Activated naive CD4-positive, alpha-beta T cell treated with anti-CD3 and anti-CD28 coated beads for 36 hours (primary cell): ENCODE measurements at regions not wholly inside any gene's neighbourhood (a gene's known extent, or its start where the extent isn't known, plus 50 kb on each side); places are given as distances from the start of the nearest gene placed in this dataset.
"Not testable (repeated sequence)": the region's sequence is repeated elsewhere in the genome, so short reads cannot be mapped to it uniquely, and the experiment has no call there.

Experiments
- CTCF ChIA-PET: fragments of 350-600 bp; sonication (Branson Sonifier 250); formaldehyde crosslinking; loops from one replicate; lab custom pipeline; 2021; ENCODE audit warnings: antibody characterized with exemption; lab: Charles Lee
- DNase-seq: peaks from one replicate; pipeline ENCODE4 v3.0.0-alpha.2; 2020
- H3K27ac Mint-ChIP-seq: one replicate; pipeline ENCODE4 v1.8.0; 2021; ENCODE audit warnings: mild to moderate bottlenecking, mixed read lengths
- H3K27me3 Mint-ChIP-seq: one replicate; pipeline ENCODE4 v1.8.0; 2021; ENCODE audit warnings: low read depth, mixed read lengths
- H3K36me3 Mint-ChIP-seq: one replicate; pipeline ENCODE4 v1.8.0; 2021; ENCODE audit warnings: low read depth, mixed read lengths
- H3K4me1 Mint-ChIP-seq: one replicate; pipeline ENCODE4 v1.8.0; 2021; ENCODE audit warnings: low read depth, mixed read lengths
- H3K4me3 Mint-ChIP-seq: one replicate; pipeline ENCODE4 v1.8.0; 2021; ENCODE audit warnings: mild to moderate bottlenecking, moderate library complexity, mixed read lengths
- H3K9me3 Mint-ChIP-seq: one replicate; pipeline ENCODE4 v1.8.0; 2021; ENCODE audit warnings: mixed read lengths
- intact Hi-C: fragments of 100-400 bp; cut with micrococcal nuclease; formaldehyde crosslinking; loops from one replicate; pipeline ENCODE4 v1.15.1; 2023

- H3K27me3 Mint-ChIP-seq, intact Hi-C loops, DNase-seq, H3K4me3 Mint-ChIP-seq, CTCF ChIA-PET, H3K27ac Mint-ChIP-seq, H3K9me3 Mint-ChIP-seq, H3K4me1 Mint-ChIP-seq, H3K36me3 Mint-ChIP-seq: not testable (repeated sequence)
These were observed 64.2 kb upstream of the RBM24 start for GRCh38 chr6:17216972-17217371.

DNA sequence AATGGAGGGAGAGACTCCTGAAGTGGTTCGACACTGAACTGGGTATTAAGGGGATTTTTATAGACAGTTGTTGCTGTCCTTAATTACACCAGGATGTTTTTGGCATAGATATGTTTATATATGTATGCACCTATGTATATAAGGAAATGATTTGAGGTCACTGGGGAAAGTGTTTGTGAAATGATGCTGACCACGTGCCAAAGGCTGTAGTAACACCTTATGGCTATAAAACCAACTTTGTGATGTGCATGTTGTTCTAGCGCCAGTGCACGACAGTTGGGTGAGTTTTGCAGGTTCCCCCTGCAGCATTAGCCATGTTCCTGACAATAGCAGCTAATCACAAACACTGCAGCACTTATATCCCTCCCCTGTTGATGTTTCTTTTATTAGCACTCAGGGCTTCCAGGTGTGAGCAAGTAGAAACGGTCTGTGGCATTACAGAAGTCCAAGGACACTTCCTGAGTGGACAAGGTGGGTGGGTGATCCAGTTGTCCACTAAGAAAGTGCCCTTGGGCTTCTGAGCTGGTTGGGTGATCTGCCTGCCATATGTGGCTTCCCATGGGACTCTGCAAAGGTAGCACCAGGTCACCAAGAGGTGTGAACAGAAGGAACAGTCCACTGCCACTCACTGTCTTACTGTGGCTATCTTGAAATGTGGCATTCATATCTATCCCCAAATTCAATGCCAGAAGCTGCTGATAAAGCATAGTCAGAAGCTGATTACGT lies 63.0 kb upstream of the RBM24 start:
- H3K4me1 Mint-ChIP-seq, result no peaks in the 10 kb centered on the region
- H3K27me3 Mint-ChIP-seq, result peaks cover 6% of the 10 kb centered on the region
- no peak overlapping the region for H3K4me3 Mint-ChIP-seq
- DNase-seq, result no peak
- peaks cover 6% of the 10 kb centered on the region for H3K9me3 Mint-ChIP-seq
- H3K36me3 Mint-ChIP-seq, result no peaks in the 10 kb centered on the region
- no peak overlapping the region for H3K27ac Mint-ChIP-seq
- intact Hi-C loops, result no loop called here
- CTCF ChIA-PET, result no interaction called here

- intact Hi-C loops, result no loop called here
- no peak for DNase-seq
- H3K4me1 Mint-ChIP-seq, result no peaks in the 10 kb centered on the region
- H3K9me3 Mint-ChIP-seq, result peaks cover 6% of the 10 kb centered on the region
- peaks cover 6% of the 10 kb centered on the region for H3K27me3 Mint-ChIP-seq
- H3K36me3 Mint-ChIP-seq, result no peaks in the 10 kb centered on the region
- CTCF ChIA-PET, result no interaction called here
- no peak overlapping the region for H3K27ac Mint-ChIP-seq
- no peak overlapping the region for H3K4me3 Mint-ChIP-seq
These were observed 62.4 kb upstream of the RBM24 start for GRCh38 chr6:17218749-17219093.

DNA sequence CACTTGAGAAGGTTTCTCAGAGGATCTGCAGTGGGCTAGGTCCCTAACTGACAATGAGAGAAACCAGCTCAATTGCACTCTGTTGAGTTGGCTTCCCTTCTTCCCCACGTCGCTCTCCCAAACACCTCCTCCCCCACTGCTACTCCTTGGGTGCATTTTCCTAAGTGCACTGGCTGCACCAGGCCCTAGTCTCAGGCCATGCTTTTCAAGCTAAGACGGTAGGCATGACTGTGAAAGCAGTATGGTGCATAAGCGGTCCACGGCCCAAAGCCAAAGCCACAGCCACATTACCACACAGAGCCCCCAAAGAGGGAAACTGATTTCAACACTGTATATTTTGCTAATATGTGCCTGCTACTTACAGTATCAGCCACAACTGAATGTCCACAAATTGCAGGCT lies 62.1 kb upstream of the RBM24 start:
- no peaks in the 10 kb centered on the region for H3K4me1 Mint-ChIP-seq
- H3K36me3 Mint-ChIP-seq, result no peaks in the 10 kb centered on the region
- CTCF ChIA-PET, result no interaction called here
- no peak overlapping the region for H3K4me3 Mint-ChIP-seq
- peaks cover 7% of the 10 kb centered on the region for H3K9me3 Mint-ChIP-seq
- intact Hi-C loops, result no loop called here
- DNase-seq, result no peak
- no peak overlapping the region for H3K27ac Mint-ChIP-seq
- peaks cover 6% of the 10 kb centered on the region for H3K27me3 Mint-ChIP-seq

DNA sequence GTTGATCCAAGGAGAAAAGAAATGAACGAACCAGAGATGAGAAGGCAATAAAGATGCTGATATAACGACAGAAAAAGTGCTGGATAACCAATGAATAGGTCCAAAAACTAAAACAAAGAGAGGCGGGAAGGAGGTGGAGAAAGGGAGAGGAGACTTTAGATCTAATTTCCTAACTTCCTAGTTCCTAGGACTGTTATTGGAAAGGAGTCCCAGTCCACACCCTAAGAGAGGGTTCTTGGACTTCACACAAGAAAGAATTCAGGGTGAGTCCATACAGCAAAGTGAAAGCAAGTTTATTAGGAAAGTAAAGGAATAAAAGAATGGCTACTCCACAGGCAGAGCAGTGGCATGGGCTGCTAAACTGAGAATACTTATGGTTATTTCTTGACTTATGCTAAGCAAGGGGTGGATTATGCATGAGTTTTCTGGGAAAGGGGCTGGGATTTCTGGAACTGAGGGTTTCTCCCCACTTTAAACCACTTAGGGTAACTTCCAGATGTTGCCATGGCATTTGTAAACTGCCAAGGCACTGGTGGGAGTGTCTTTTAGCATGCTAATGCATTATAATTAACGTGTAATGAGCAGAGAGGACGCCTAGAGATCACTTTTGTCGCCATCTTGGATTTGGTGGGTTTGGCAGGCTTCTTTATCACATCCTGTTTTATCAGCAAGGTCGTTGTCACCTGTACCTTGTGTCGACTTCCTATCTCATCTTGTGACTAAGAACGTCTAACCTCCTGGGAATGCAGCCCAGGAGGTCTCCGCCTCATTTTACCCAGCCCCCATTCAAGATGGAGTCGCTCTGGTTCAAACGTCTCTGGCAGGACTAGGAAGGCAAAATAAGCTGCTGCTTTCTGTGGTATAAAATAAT lies 60.9 kb upstream of the RBM24 start:
- intact Hi-C loops, result no loop called here
- Mint-ChIP-seq H3K27me3 (peaks cover 5% of the 10 kb centered on the region), H3K4me3 (no peak overlapping the region), H3K36me3 (no peaks in the 10 kb centered on the region), H3K4me1 (no peaks in the 10 kb centered on the region), H3K27ac (no peak overlapping the region), H3K9me3 (peaks cover 14% of the 10 kb centered on the region)
- DNase-seq, result no peak
- CTCF ChIA-PET, result interaction anchor here (0.6 kb wide), 1 partner anchor 21 kb away, joined by 3 read pairs; no protein-coding TSS in a partner anchor

- intact Hi-C loops, result no loop called here
- Mint-ChIP-seq H3K27me3 (peaks cover 6% of the 10 kb centered on the region), H3K9me3 (peaks cover 8% of the 10 kb centered on the region), H3K4me1 (no peaks in the 10 kb centered on the region), H3K4me3 (no peak overlapping the region), H3K36me3 (no peaks in the 10 kb centered on the region), H3K27ac (no peak overlapping the region)
- DNase-seq, result no peak
- CTCF ChIA-PET, result interaction anchor here (0.6 kb wide), 1 partner anchor 10 kb away, joined by 4 read pairs; no protein-coding TSS in a partner anchor
These were observed 57.1 kb upstream of the RBM24 start for GRCh38 chr6:17224056-17224455.

- H3K4me3 Mint-ChIP-seq, intact Hi-C loops, H3K36me3 Mint-ChIP-seq, H3K27me3 Mint-ChIP-seq, H3K27ac Mint-ChIP-seq, H3K4me1 Mint-ChIP-seq, H3K9me3 Mint-ChIP-seq, DNase-seq: not testable (repeated sequence)
- CTCF ChIA-PET, result interaction anchor here (0.6 kb wide), 1 partner anchor 11 kb away, joined by 4 read pairs; no protein-coding TSS in a partner anchor
These were observed 56.7 kb upstream of the RBM24 start for GRCh38 chr6:17224501-17224900.

DNA sequence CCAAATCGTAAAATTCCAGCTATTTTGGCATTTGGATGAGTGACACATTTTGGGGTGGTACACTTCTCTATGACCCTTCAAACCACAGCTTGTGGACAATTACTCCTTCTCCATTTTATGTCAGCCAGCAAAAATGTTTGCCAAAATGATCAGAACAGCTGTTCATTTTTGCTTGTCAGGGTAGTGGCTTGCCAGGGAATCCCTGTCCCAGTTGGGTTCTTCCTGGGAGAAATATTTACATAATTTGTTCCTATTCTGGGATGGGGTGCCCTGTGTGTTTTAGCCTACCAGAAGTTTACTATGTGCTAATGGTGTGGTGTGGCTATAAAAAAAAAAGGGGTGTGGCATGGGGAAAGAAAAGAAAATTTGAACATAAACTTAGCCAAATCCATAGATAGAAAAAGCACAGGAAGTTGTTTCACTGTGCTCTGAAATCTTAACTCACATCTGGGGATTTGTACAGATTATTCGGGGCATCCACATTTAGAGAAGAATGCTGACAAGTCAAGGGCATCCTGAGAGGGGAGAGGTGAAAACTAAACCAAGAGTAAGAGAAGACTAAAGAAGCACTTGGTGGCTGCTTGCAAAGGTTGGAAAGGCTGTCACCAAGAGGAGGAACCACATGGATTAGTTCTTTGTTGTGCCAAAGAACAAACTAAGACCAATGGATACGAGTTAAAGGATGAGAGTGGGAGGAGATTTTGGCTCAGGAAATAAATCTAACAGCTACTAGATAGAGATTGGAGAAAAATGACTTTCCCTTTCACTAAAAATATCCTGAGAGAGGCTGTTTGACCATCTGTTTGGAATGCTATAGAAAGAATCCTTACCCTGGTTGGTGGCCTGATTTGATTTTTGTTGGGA lies 55.2 kb upstream of the RBM24 start:
- CTCF ChIA-PET, result no interaction called here
- H3K27me3 Mint-ChIP-seq, result peaks cover 7% of the 10 kb centered on the region
- no peak for DNase-seq
- no peaks in the 10 kb centered on the region for H3K36me3 Mint-ChIP-seq
- no peaks in the 10 kb centered on the region for H3K4me1 Mint-ChIP-seq
- intact Hi-C loops, result no loop called here
- peaks cover 8% of the 10 kb centered on the region for H3K9me3 Mint-ChIP-seq
- H3K4me3 Mint-ChIP-seq, result no peak overlapping the region
- no peak overlapping the region for H3K27ac Mint-ChIP-seq

DNA sequence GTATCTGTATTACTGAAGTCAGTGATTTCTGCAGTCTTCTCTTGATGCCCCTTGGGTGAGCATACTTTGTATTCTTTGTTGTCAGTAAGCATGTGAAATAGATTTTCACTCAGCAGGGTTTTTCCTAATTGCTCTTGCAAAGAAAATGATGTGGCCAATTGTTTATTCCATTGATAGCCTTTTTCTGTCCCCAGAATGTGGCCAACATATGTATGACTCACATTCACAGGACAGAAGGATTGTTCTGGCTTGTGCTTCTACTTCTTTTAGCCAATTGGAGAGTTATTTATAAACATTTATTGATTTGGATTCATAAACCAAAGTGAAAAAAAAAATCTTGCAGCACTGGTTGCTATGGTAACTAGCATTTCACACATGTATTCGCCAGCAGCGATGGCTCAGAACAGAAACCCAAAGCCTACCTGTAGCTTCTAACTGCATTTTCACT lies 54.4 kb upstream of the RBM24 start:
- intact Hi-C loops, result no loop called here
- Mint-ChIP-seq H3K4me3 (no peak overlapping the region), H3K36me3 (no peaks in the 10 kb centered on the region), H3K9me3 (peaks cover 8% of the 10 kb centered on the region), H3K27me3 (peaks cover 7% of the 10 kb centered on the region), H3K27ac (no peak overlapping the region), H3K4me1 (no peaks in the 10 kb centered on the region)
- CTCF ChIA-PET, result interaction anchor here (0.6 kb wide), 1 partner anchor 18 kb away, joined by 3 read pairs; no protein-coding TSS in a partner anchor
- no peak for DNase-seq

DNA sequence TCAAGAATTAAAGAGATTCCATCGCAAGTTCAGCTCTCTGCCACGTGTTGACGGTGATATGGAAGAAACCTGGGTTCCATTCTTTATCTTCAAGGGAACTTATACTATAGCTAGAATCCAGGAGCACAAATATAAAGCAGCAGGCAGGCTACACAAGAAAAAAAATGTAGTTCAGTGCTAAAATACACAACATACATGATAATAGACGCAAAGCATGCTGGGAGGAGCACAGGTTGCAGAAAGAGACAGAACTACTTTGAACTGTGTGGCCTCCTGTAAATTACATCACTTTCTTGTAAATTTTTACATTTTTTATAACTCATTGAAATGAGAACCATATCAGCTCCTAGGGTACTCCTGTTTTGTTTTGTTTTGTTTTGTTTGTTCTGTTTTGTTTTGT lies 53.8 kb upstream of the RBM24 start:
- H3K4me3 Mint-ChIP-seq, result no peak overlapping the region
- H3K9me3 Mint-ChIP-seq, result peaks cover 8% of the 10 kb centered on the region
- peaks cover 9% of the 10 kb centered on the region for H3K27me3 Mint-ChIP-seq
- DNase-seq, result no peak
- no peaks in the 10 kb centered on the region for H3K4me1 Mint-ChIP-seq
- H3K27ac Mint-ChIP-seq, result no peak overlapping the region
- CTCF ChIA-PET, result interaction anchor here (0.6 kb wide), 1 partner anchor 19 kb away, joined by 3 read pairs; no protein-coding TSS in a partner anchor
- intact Hi-C loops, result no loop called here
- H3K36me3 Mint-ChIP-seq, result no peaks in the 10 kb centered on the region
